ENCODE measurements at regions not wholly inside any gene's neighbourhood (a gene's known extent, or its start where the extent isn't known, plus 50 kb on each side); places are given as distances from the start of the nearest gene placed in this dataset.
A peak's percentile ranks its signal among the peaks of the same experiment; 100 is the strongest.

DNA sequence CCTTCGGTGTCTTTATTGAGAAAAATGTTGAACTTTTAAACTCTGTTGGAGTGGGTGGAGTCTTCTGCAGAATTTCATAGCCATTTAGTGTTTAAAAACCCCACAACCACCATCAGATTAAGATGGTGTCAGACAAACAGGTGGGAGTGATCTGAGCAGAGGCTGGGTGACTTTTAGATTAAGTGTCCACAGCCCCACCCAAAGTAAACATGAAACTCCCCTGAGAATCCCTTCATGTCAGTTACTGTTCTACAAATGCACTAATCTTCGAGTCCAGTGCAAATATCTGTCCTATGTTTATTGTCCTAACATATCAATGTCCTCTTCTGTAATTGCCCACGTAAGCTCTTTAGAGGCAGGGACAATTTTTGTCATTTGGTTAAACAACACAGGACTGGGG is 175.6 kb upstream of the RBPJ start:
- TF ChIP-seq, protein P1, sequence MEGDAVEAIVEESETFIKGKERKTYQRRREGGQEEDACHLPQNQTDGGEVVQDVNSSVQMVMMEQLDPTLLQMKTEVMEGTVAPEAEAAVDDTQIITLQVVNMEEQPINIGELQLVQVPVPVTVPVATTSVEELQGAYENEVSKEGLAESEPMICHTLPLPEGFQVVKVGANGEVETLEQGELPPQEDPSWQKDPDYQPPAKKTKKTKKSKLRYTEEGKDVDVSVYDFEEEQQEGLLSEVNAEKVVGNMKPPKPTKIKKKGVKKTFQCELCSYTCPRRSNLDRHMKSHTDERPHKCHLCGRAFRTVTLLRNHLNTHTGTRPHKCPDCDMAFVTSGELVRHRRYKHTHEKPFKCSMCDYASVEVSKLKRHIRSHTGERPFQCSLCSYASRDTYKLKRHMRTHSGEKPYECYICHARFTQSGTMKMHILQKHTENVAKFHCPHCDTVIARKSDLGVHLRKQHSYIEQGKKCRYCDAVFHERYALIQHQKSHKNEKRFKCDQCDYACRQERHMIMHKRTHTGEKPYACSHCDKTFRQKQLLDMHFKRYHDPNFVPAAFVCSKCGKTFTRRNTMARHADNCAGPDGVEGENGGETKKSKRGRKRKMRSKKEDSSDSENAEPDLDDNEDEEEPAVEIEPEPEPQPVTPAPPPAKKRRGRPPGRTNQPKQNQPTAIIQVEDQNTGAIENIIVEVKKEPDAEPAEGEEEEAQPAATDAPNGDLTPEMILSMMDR (IDR thresholded peaks at IDR 0.05; ENCODE audit: insufficient read depth, low read depth, low read length, missing control alignments): no peak
- H3K4me3 ChIP-seq (ENCODE audit: low read length): no peak overlapping the region
- no peak for DNase-seq (ENCODE audit: low read depth)

DNA sequence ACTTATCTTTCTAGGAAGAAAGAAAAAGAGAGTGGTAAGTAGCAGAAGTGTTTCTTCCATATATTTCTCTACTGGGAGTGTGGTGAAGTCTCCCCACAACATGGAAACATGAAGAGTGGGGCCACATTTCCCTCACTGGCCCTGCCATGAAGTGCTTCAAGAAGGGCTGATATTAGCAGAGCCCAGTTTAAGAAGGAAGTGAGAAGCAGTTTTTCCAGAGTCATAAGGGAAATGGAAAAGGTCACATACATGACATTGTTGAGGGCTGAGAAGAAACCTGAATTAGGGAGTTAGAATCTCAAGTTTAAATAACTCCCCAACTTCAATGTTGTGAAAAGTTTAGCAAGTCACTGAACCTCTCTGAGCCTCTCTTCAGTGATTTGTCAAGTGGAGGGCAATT is 171.9 kb upstream of the RBPJ start:
- no peak overlapping the region for H3K4me3 ChIP-seq (ENCODE audit: low read length)
- TF ChIP-seq, protein P1 (IDR thresholded peaks at IDR 0.05; ENCODE audit: insufficient read depth, low read depth, low read length, missing control alignments): no peak
- DNase-seq (ENCODE audit: low read depth): no peak

DNA sequence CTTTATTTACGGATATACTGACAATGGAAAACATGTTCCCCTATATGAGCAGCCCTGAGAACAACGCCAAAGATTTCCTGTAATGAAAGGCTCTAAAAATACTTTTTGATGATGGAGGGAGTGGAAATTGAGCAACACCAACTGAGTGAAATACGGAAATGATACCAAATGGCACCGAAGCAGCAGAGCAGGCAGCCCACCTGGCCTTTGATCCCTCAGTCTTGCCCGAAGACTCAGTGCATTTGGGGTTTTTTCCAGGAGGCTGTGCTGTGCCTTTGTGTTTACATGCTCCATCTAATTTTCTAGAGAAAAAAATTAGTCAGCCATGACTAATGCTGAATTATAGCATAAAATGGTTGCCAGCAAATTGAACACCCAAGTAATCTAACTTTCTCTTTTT is 169.9 kb upstream of the RBPJ start:
- DNase-seq (ENCODE audit: low read depth): peak; percentile 42
- no peak overlapping the region for H3K4me3 ChIP-seq (ENCODE audit: low read length)
- TF ChIP-seq, protein P1 (IDR thresholded peaks at IDR 0.05; ENCODE audit: insufficient read depth, low read depth, low read length, missing control alignments): no peak

DNA sequence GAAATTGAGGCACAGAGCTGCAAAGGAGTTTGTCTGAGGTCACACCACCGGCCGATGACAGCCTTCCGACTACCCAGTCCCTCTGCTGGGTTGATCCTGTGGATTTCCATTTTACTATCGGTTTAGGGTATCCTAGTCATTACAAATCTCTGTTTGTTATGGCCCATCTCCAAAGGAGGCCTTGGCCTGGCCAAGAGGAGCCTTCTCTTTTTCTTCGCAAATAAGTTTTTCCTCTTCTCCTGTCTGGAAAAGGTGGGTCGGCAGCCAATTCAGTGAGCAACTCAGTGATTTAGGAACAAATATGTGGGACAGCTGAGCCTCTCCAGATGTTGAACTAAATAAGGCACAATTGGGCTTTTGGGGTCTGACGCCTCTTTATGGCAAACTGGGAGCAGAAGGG is 169.2 kb upstream of the RBPJ start:
- TF ChIP-seq, protein P1 (IDR thresholded peaks at IDR 0.05; ENCODE audit: insufficient read depth, low read depth, low read length, missing control alignments): no peak
- DNase-seq (ENCODE audit: low read depth): no peak
- no peak overlapping the region for H3K4me3 ChIP-seq (ENCODE audit: low read length)

DNA sequence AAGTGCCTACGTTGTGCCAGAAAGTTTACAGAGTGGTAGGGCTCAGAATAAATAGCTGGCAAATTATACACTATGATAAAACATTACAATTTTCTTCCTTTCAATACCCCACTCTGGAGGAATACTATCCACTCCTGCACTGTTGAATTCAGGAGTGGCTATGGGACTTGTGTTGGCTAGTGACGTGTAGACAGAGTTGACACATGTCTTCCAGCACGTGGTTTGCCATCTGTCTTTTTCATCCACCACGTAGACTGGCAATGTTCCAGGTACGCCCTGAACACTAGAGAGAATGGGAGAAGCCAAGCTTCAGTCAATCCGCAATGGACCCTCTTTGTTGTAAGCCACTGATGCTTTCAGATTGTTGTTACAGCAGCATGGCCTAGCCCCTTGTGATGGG is 168.8 kb upstream of the RBPJ start:
- H3K4me3 ChIP-seq (ENCODE audit: low read length): no peak overlapping the region
- no peak for DNase-seq (ENCODE audit: low read depth)
- TF ChIP-seq, protein P1 (IDR thresholded peaks at IDR 0.05; ENCODE audit: insufficient read depth, low read depth, low read length, missing control alignments): no peak

DNA sequence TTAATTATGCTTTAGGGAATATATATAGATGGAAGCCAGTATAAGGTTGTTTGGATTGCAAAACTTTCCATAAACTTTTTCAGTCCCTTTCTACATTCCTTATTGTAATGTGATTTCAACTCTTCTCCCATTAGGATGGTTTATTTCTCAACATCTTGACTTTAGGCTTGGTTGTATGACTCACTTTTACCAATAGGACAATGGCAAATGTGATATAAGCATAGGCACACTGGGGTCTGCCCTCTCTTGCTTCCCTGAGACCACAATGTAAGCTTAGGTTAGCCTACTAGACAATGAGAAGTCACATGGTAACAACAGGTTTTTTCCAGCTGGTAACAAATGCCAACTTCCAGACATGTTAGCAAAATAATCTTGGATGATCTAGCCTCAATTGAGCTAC is 163.3 kb upstream of the RBPJ start:
- H3K4me3 ChIP-seq (ENCODE audit: low read length): no peak overlapping the region
- TF ChIP-seq, protein P1 (IDR thresholded peaks at IDR 0.05; ENCODE audit: insufficient read depth, low read depth, low read length, missing control alignments): no peak
- DNase-seq (ENCODE audit: low read depth): no peak

DNA sequence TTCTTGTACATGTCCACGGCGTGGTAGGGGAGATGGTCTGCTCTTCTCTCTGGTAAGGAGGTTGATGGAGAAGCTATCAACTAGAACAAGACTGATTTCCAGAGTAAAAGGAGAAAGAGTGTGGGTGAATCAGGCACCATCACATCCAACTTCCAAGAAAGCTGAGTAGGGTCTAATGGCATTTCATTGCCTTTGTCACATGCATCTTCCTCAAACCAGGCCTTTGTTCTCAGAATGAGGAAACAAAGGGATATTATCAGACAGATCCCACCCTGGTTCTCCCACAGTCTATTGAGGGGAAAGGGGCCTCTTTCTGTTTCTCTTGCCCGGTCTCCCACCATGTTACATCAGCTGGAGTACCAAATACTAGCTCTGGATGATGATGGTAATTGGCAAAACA is 160.2 kb upstream of the RBPJ start:
- TF ChIP-seq, protein P1 (IDR thresholded peaks at IDR 0.05; ENCODE audit: insufficient read depth, low read depth, low read length, missing control alignments): no peak
- DNase-seq (ENCODE audit: low read depth): no peak
- no peak overlapping the region for H3K4me3 ChIP-seq (ENCODE audit: low read length)
